ENCODE measurements at regions not wholly inside any gene's neighbourhood (a gene's known extent, or its start where the extent isn't known, plus 50 kb on each side); places are given as distances from the start of the nearest gene placed in this dataset.
"Not testable (repeated sequence)": the region's sequence is repeated elsewhere in the genome, so short reads cannot be mapped to it uniquely, and the experiment has no call there.

DNA sequence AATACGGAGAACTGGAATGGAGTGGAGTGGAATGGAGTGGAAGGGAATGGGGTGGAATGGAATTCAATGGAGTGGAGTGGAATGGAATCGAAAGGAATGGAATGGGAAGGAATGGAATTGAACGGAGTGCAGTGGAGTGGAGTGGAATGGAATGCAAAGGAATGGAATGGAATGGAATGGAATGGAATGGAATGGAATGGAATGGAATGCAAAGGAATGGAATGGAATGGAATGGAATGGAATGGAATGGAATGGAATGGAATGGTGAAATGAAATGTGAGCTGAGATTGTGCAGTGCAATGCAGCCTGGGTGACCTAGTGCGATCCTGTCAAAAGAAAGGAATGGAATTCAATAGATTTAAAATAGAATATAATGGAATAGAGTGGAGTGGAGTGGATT is 357.3 kb upstream of the WSB1 start:
- not testable (repeated sequence) for H3K36me3 ChIP-seq (ENCODE audit: control insufficient read depth, insufficient read depth, low read length); H3K4me3 ChIP-seq (ENCODE audit: low read depth, low read length); H3K27me3 ChIP-seq (ENCODE audit: control insufficient read depth, insufficient read depth, low read length); DNase-seq (ENCODE audit: low read depth)

DNA sequence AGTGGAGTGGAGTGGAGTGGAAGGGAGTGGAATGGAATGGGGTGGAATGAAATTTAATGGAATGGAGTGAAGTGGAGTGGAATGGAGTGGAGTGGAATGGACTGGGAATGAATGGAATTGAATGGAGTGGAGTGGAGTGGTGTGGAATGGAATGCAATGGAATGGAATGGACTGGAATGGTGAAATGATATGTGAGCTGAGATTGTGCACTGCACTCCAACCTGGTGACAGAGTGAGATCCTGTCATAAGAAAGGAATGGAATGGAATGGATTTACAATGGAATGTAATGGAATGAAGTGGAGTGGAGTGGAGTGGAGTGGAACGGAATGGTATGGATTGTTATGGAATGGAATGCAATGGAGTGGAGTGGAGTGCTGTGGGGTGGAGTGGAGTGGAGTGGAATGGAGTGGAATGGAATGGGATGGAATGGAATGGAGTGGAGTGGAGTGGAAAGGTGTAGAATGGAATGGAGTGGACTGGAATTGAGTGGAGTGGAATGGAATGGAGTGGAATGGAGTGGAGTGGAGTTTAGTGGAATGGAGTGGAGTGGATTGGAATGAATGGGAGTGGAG is 356.1 kb upstream of the WSB1 start:
- not testable (repeated sequence) for H3K36me3 ChIP-seq (ENCODE audit: control insufficient read depth, insufficient read depth, low read length); DNase-seq (ENCODE audit: low read depth); H3K4me3 ChIP-seq (ENCODE audit: low read depth, low read length); H3K27me3 ChIP-seq (ENCODE audit: control insufficient read depth, insufficient read depth, low read length)

DNA sequence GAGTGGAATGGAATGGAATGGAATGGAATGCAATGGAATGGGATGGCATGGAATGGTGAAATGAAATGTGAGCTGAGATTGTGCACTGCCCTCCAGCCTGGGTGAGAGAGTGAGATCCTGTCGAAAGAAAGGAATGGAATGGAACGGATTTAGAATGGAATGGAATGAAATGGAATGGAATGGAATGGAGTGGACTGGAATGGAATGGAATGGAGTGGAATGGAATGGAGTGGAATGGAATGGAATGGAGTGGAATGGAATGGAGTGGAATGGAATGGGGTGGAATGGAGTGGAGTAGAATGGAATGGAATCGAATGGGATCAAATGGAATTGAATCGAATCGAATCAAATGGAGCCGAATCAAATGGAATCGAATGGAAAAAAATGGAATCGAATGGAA is 354.2 kb upstream of the WSB1 start:
- H3K4me3 ChIP-seq (ENCODE audit: low read depth, low read length); H3K27me3 ChIP-seq (ENCODE audit: control insufficient read depth, insufficient read depth, low read length); DNase-seq (ENCODE audit: low read depth); H3K36me3 ChIP-seq (ENCODE audit: control insufficient read depth, insufficient read depth, low read length): not testable (repeated sequence)

DNA sequence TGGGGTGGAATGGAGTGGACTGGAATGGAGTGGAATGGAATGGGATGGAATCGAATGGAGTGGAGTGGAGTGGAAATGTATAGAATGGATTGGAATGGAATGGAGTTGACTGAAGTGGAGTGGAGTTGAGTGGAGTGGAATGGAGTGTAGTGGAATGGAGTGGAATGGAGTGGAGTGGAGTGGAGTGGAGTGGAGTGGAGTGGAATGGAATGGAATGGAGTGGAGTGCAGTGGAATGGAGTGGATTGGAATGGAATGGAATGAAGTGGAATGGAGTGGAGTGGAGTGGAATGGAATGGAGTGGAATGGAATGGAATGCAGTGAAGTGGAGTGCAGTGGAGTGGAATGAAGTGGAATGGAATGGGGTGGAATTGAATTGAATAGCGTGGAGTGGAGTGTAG is 353.3 kb upstream of the WSB1 start:
- DNase-seq (ENCODE audit: low read depth); H3K4me3 ChIP-seq (ENCODE audit: low read depth, low read length); H3K36me3 ChIP-seq (ENCODE audit: control insufficient read depth, insufficient read depth, low read length); H3K27me3 ChIP-seq (ENCODE audit: control insufficient read depth, insufficient read depth, low read length): not testable (repeated sequence)

DNA sequence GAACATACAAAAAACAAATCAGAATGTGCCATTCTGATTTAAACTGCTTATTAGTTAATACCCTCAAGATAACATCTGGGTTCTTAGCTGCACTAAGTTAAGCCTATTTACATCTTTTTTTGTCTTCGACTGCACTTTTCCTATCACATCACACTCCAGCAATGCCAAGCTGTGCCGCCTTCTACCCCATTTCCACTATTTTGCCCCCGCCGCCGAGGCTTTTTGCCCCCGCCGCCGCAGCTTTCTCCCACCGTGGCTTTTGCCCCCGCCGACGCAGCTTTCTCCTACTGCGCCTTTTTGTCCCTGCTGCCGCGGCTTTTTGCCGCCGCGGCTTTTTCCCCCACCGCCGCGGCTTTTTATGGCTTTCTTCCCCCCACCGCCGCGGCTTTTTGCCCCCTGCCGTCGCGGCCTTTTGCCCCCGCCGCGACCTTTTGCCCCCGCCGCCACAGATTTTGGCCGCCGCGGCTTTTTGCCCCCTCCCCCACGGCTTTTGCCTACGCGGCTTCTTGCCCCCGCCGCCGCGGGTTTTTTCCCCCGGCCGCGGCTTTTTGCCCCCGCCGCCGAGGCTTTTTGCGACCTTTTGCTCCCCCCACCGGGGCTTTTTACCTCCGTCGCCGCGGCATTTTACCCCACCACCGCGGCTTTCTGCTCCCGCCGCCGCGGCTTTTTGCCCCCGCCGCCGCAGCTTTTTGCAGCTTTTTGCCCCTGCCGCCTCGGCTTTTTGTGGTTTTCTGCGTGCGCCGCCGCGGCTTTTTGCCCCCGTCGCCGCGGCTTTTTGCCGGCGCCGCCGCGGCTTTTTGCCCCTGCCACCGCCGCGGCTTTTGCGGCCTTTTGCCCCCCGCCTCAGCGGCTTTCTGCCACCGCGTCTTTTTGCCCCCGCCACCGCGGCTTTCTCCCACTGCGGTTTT is 331.4 kb upstream of the WSB1 start:
- no peak for DNase-seq (ENCODE audit: low read depth)
- TF ChIP-seq, protein P1, sequence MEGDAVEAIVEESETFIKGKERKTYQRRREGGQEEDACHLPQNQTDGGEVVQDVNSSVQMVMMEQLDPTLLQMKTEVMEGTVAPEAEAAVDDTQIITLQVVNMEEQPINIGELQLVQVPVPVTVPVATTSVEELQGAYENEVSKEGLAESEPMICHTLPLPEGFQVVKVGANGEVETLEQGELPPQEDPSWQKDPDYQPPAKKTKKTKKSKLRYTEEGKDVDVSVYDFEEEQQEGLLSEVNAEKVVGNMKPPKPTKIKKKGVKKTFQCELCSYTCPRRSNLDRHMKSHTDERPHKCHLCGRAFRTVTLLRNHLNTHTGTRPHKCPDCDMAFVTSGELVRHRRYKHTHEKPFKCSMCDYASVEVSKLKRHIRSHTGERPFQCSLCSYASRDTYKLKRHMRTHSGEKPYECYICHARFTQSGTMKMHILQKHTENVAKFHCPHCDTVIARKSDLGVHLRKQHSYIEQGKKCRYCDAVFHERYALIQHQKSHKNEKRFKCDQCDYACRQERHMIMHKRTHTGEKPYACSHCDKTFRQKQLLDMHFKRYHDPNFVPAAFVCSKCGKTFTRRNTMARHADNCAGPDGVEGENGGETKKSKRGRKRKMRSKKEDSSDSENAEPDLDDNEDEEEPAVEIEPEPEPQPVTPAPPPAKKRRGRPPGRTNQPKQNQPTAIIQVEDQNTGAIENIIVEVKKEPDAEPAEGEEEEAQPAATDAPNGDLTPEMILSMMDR (IDR thresholded peaks at IDR 0.05; ENCODE audit: insufficient read depth, low read length, poor library complexity, severe bottlenecking), result no peak
- H3K36me3 ChIP-seq (ENCODE audit: control insufficient read depth, insufficient read depth, low read length), result no peaks in the 10 kb centered on the region
- H3K27me3 ChIP-seq (ENCODE audit: control insufficient read depth, insufficient read depth, low read length), result peaks cover 7% of the 10 kb centered on the region
- no peak overlapping the region for H3K4me3 ChIP-seq (ENCODE audit: low read depth, low read length)

DNA sequence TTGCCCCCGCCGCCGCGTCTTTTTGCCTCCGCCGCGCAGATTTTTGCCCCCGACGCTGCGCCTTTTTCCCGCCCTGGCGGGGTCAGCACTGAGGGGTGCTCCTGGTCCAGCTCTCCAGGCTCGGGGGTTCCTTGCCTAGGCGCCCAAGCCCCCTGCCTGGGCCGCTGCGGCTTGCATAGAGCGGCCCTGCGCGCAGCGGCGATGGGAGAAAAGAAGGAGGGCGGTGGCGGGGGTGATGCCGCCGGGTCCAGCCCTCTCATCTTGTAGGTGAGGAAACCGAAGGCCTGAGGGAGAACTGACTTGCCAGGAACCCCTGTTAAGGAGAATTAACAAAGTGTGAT is 330.8 kb upstream of the WSB1 start:
- H3K4me3 ChIP-seq (ENCODE audit: low read depth, low read length), result no peak overlapping the region

DNA sequence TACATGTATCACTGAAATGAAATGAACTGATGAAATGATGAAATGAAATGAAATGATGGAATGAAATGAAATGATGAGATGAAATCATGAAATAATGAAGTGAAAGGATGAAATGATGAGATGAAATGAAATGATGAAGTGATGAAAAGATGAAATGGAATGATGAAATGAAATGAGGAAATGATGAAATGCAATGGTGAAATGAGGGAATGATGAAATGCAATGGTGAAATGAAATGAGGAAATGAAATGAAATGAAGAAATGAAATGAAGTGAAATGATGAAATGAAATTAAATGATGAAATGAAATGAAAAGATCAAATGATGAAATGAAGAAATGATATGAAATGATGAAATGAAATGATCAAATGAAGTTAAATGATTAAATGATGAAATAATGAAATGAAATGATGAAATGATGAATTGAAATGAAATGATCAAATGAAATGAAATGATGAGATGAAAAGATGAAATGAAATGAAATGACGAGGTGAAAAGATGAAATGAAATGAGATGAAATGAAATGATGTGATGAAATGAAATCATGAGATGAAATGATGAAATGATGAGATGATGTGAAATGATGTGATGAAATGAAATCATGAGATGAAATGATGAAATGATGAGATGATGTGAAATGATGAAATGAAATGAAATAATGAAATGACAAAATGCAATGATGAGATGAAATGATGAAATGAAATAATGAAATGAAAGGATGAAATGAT is 327.9 kb upstream of the WSB1 start:
- not testable (repeated sequence) for H3K36me3 ChIP-seq (ENCODE audit: control insufficient read depth, insufficient read depth, low read length); DNase-seq (ENCODE audit: low read depth); H3K4me3 ChIP-seq (ENCODE audit: low read depth, low read length); H3K27me3 ChIP-seq (ENCODE audit: control insufficient read depth, insufficient read depth, low read length)

More for the DNA sequence above, 330.8 kb upstream of the WSB1 start:
- DNase-seq (ENCODE audit: low read depth), result no peak
- peaks cover 7% of the 10 kb centered on the region for H3K27me3 ChIP-seq (ENCODE audit: control insufficient read depth, insufficient read depth, low read length)
- no peaks in the 10 kb centered on the region for H3K36me3 ChIP-seq (ENCODE audit: control insufficient read depth, insufficient read depth, low read length)
- TF ChIP-seq, protein P1 (IDR thresholded peaks at IDR 0.05; ENCODE audit: insufficient read depth, low read length, poor library complexity, severe bottlenecking), result no peak

DNA sequence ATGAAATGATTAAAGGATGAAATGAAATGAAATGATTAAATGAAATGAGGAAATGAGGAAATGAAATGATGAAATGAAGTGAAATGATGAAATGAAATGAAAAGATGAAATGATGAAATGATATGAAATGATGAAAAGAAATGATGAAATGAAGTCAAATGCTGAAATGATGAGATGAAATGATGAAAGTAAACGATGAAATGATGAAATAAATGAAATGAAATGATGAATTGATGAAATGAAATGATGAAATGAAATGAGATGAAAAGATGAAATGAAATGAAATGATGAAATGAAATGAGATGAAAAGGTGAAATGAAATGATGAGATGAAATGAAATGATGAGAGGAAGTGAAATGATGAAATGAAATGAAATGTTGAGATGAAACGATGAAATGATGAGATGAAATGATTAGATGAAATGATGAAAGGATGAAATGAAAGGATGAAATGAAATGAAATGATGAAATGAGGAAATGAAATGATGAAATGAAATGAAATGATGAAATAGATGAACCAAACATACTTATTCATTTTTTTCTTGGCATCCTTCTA is 327.2 kb upstream of the WSB1 start:
- DNase-seq (ENCODE audit: low read depth); H3K27me3 ChIP-seq (ENCODE audit: control insufficient read depth, insufficient read depth, low read length); H3K36me3 ChIP-seq (ENCODE audit: control insufficient read depth, insufficient read depth, low read length); H3K4me3 ChIP-seq (ENCODE audit: low read depth, low read length): not testable (repeated sequence)

DNA sequence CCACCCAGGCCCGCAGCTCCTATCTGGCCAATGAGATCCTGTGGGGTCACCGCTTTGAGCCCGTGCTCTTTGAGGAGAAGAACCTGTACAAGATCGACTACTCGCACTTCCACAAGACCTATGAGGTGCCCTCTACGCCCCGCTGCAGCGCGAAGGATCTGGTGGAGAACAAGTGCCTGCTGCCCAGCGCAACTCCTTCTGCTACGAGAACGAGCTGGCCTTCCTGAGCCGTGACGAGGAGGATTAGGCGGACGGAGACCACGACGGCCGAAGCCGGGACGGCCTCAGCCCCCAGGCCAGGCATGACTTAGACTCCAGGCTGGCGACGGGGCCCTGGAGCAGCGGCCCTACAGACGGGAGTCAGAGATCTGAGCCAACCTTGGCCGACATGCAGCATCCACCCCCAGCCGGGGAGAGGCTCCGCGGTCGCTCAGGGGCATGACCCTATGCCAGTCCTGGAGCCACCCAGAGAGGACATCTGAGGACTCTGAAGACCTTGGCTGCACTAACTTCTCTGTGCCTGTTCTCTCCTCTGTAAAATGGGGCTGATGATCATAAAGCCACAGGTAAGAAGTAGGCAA is 312.0 kb upstream of the WSB1 start:
- not testable (repeated sequence) for H3K27me3 ChIP-seq (ENCODE audit: control insufficient read depth, insufficient read depth, low read length); H3K4me3 ChIP-seq (ENCODE audit: low read depth, low read length); H3K36me3 ChIP-seq (ENCODE audit: control insufficient read depth, insufficient read depth, low read length); DNase-seq (ENCODE audit: low read depth)

DNA sequence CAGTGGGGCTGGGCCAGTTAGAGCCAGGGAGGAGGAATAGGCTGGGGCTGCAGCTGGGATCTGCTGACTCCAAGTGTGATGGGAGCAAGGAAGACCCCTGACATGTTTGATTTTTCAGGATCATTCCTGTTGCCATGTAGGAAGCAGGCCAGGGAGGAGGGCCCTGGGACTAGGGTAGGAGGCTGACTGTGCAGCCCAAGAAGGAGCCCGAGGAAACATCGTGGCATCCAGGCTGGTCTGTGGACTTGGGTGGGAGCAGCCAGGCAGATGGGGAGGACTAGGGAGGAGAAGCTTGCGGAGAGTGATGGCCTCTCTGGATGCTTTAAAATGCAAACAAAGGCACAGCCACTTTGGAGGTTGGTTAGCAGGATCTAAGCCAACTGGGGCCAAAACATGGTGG is 311.4 kb upstream of the WSB1 start:
- not testable (repeated sequence) for DNase-seq (ENCODE audit: low read depth)

DNA sequence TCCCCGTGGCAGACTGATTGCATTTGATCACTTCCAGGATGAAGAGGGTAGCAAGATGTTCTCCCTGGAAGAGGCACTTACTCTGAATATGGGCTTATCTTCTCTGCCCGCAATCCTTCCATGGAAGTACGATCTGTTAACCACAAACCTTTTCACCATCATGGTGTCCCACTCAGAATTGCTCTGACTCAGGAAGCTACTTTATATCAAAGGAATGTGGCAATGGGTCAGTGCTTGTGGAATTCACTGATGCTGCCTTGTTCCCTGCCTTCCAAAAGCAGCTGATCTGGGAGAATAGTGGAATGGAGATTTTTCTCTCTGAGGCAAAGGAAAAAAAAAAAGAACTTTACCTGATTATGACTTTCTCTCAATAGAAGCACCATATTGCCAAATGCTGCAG is 306.1 kb upstream of the WSB1 start:
- not testable (repeated sequence) for H3K36me3 ChIP-seq (ENCODE audit: control insufficient read depth, insufficient read depth, low read length); H3K27me3 ChIP-seq (ENCODE audit: control insufficient read depth, insufficient read depth, low read length); H3K4me3 ChIP-seq (ENCODE audit: low read depth, low read length); DNase-seq (ENCODE audit: low read depth)

More for the DNA sequence above, 311.4 kb upstream of the WSB1 start:
- H3K4me3 ChIP-seq (ENCODE audit: low read depth, low read length); H3K27me3 ChIP-seq (ENCODE audit: control insufficient read depth, insufficient read depth, low read length); H3K36me3 ChIP-seq (ENCODE audit: control insufficient read depth, insufficient read depth, low read length): not testable (repeated sequence)

DNA sequence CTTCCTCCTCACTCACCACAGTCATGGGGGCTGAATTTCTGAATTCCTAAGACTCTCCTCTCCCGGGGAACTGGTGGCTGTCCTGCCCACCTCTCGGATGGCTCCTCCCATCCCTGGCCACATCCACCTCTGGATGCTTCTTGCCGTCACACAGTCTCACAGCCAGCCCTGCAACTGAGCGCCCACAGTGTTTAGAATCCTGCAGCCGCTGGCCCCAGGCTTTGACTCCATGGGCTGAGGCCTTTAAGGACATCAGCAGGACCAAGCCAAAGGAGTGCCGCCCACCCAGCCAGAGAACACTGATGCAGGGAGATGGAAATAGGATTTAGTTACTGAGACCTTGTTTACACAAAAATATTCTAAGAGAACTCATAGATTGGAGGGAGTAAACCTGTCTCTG is 299.3 kb upstream of the WSB1 start:
- H3K27me3 ChIP-seq (ENCODE audit: control insufficient read depth, insufficient read depth, low read length); H3K36me3 ChIP-seq (ENCODE audit: control insufficient read depth, insufficient read depth, low read length); H3K4me3 ChIP-seq (ENCODE audit: low read depth, low read length); DNase-seq (ENCODE audit: low read depth): not testable (repeated sequence)

Measured in kidney epithelial cell (primary cell).